Skeletal muscle tissue (tissue), 3 donors: ENCODE measurements at regions not wholly inside any gene's neighbourhood (a gene's known extent, or its start where the extent isn't known, plus 50 kb on each side); places are given as distances from the start of the nearest gene placed in this dataset.

Source experiments
- H3K27ac ChIP-seq: one replicate; pipeline ENCODE4 v1.7.0; 2013; ENCODE audit warnings: mild to moderate bottlenecking, low read depth, low read length, inconsistent platforms
- H3K27me3 ChIP-seq, 3 donors: one replicate each; pipeline ENCODE4 v1.7.0; 2013; ENCODE audit warnings: low read length in 3 of 3; ENCODE audit not compliant: control insufficient read depth in 3 of 3, insufficient read depth in 3 of 3
- H3K36me3 ChIP-seq, 3 donors: one replicate each; pipeline ENCODE4 v1.7.0; 2013; ENCODE audit warnings: low read length in 3 of 3; ENCODE audit not compliant: control insufficient read depth in 3 of 3, insufficient read depth in 3 of 3
- H3K4me1 ChIP-seq, 3 donors: one replicate each; pipeline ENCODE4 v1.7.0; 2013; ENCODE audit warnings: low read length in 3 of 3, mild to moderate bottlenecking in 3 of 3; ENCODE audit not compliant: control insufficient read depth in 3 of 3, insufficient read depth in 3 of 3
- H3K4me3 ChIP-seq, 3 donors: one replicate each; pipeline ENCODE4 v1.7.0; 2013; ENCODE audit warnings: low read length in 3 of 3
- H3K9ac ChIP-seq, 3 donors: one replicate each; pipeline ENCODE4 v1.7.0; 2013; ENCODE audit warnings: low read length in 3 of 3, mild to moderate bottlenecking in 3 of 3, moderate library complexity in 2 of 3, low read depth in 1 of 3
- H3K9me3 ChIP-seq, 3 donors: one replicate each; pipeline ENCODE4 v1.7.0; 2013; ENCODE audit warnings: low read length in 3 of 3; ENCODE audit not compliant: control insufficient read depth in 3 of 3
- donor health status: Osteomylitis.

DNA sequence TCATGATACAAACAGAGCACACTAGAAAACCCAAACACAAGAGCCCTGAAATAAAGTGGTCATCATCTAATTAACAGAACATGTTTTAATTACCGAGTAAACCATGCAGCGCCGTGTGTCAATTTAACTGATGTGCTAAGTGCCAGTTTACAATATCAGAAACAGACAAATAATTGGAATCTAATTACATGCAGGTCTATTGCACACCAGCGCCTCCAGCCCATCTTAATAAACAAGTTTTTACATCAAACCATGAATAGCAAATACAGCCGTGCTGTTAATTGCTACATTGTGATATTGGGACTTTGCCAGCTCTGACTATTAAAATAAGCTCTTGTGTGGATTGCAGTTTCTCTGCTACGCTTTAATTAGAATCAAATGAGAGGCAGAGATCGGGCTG lies 510.2 kb upstream of the MDFIC2 start:
- Histone ChIP-seq H3K9me3 (no peaks in the 10 kb centered on the region), H3K4me1 (no peaks in the 10 kb centered on the region), H3K27me3 (no peaks in the 10 kb centered on the region), H3K27ac (no peak overlapping the region), H3K4me3 (no peak overlapping the region), H3K9ac (no peak overlapping the region), H3K36me3 (no peaks in the 10 kb centered on the region)

DNA sequence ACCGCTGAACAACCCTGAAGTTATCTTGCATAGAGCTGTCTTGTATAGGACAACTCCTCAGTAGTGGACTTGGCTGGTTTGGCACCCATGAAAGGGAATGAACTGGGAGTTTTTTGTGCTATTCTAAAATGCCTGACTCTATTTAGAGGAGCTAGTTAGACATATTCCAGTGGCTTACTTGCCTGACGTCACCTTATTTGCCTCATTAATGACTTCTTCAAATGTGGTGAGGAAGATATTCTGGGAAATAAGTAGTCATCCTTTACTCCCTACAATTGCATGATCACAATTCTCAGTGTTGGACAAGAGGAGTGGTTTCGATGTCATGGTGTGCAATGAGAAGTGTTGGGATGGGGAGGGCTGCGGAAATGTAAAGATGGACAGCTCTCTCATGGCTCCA lies 509.2 kb upstream of the MDFIC2 start:
- Histone ChIP-seq H3K4me1 (no peaks in the 10 kb centered on the region), H3K36me3 (no peaks in the 10 kb centered on the region)

DNA sequence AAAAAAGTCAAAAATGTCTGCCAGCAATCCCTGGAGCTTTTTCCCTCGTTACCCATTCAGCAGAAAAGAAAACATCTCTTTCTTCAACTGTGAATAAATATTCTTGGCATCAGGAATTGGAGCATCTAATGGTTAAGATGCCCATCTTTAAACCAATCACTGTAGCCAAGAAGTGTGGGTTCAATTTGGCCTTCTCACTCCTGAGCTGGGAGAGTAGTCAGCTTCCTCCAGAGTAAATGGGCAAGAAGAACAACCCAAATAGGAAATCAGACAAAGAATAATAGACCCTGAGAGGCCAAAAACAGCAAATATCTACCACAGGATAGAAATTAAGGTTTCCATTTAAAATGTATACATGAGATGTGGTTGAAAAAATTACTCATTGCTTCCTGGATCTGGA lies 508.0 kb upstream of the MDFIC2 start:
- H3K9me3 ChIP-seq: peaks cover 0 to 2% (median 0%) of the 10 kb centered on the region in 3 donors
- no peaks in the 10 kb centered on the region for H3K36me3 ChIP-seq
- no peak overlapping the region for H3K27ac ChIP-seq
- no peaks in the 10 kb centered on the region for H3K27me3 ChIP-seq
- no peaks in the 10 kb centered on the region for H3K4me1 ChIP-seq
- H3K4me3 ChIP-seq: no peak overlapping the region
- no peak overlapping the region for H3K9ac ChIP-seq

More for the DNA sequence above, 509.2 kb upstream of the MDFIC2 start:
- Histone ChIP-seq H3K27ac (no peak overlapping the region), H3K9me3 (no peaks in the 10 kb centered on the region), H3K27me3 (no peaks in the 10 kb centered on the region), H3K4me3 (no peak overlapping the region), H3K9ac (no peak overlapping the region)

- peaks cover 0 to 2% (median 0%) of the 10 kb centered on the region in 3 donors for H3K9me3 ChIP-seq
- no peaks in the 10 kb centered on the region for H3K4me1 ChIP-seq
- H3K27ac ChIP-seq: no peak overlapping the region
- H3K4me3 ChIP-seq: no peak overlapping the region
- no peaks in the 10 kb centered on the region for H3K36me3 ChIP-seq
- no peak overlapping the region for H3K9ac ChIP-seq
- no peaks in the 10 kb centered on the region for H3K27me3 ChIP-seq
Measured at GRCh38 chr3:70818145-70818544, 505.7 kb upstream of the MDFIC2 start.

- H3K27ac ChIP-seq: no peak overlapping the region
- no peak overlapping the region for H3K4me3 ChIP-seq
- H3K27me3 ChIP-seq: no peaks in the 10 kb centered on the region
- peaks cover 0 to 2% (median 0%) of the 10 kb centered on the region in 3 donors for H3K9me3 ChIP-seq
- no peak overlapping the region for H3K9ac ChIP-seq
- H3K36me3 ChIP-seq: no peaks in the 10 kb centered on the region
- no peaks in the 10 kb centered on the region for H3K4me1 ChIP-seq
Measured at GRCh38 chr3:70816346-70816745, 503.9 kb upstream of the MDFIC2 start.

DNA sequence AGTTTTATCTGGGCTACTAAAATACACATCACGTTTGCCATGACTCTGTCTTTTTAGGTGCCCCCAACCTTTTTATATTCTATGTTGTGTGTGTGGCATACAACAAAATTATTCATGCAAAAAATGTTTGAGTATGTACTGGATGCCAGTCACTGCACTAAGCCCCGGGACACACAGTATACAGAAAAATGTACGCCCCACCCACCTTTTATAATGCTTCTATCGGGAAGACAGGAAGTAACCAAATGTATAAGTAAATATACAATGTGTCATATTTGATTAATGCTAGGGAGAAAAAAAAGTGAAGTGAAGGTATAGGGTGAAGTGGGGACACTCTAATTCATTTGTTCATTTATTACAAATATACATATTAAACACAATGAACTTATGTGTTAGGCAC lies 503.4 kb upstream of the MDFIC2 start:
- no peaks in the 10 kb centered on the region for H3K4me1 ChIP-seq
- no peak overlapping the region for H3K27ac ChIP-seq
- no peak overlapping the region for H3K9ac ChIP-seq
- no peak overlapping the region for H3K4me3 ChIP-seq
- H3K27me3 ChIP-seq: no peaks in the 10 kb centered on the region
- no peaks in the 10 kb centered on the region for H3K36me3 ChIP-seq
- H3K9me3 ChIP-seq: peaks cover 0 to 2% (median 0%) of the 10 kb centered on the region in 3 donors

GRCh38 chr3:70813311-70813710 lies 500.9 kb upstream of the MDFIC2 start:
- Histone ChIP-seq H3K27me3 (no peaks in the 10 kb centered on the region), H3K27ac (peak overlapping the region; percentile 16), H3K4me1 (no peaks in the 10 kb centered on the region), H3K9me3 (peaks cover 0 to 2% (median 0%) of the 10 kb centered on the region in 3 donors), H3K9ac (no peak overlapping the region), H3K36me3 (no peaks in the 10 kb centered on the region), H3K4me3 (no peak overlapping the region)

- no peak overlapping the region for H3K4me3 ChIP-seq
- no peak overlapping the region for H3K27ac ChIP-seq
- no peak overlapping the region for H3K9ac ChIP-seq
- peaks cover 0 to 2% (median 0%) of the 10 kb centered on the region in 3 donors for H3K9me3 ChIP-seq
- H3K4me1 ChIP-seq: no peaks in the 10 kb centered on the region
- H3K36me3 ChIP-seq: no peaks in the 10 kb centered on the region
- H3K27me3 ChIP-seq: no peaks in the 10 kb centered on the region
Measured at GRCh38 chr3:70811880-70812279, 499.4 kb upstream of the MDFIC2 start.

DNA sequence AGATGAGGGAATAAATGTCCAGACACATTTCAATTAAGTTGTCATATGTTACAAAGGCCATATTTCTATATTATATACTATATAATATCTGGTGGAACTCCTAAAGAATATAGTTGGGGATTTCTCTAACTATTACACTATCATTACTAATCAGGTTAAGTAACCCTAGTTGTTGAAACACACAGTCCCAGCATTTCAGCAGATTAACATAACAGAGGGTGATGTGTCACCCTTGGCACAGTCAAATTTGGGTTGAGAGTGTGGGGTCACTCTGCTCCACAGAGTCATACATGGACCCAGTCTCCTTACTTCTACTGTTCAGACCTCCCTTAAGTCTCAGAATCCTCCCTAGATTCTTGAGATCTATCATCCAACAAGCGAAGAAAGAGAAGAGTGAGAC lies 496.4 kb upstream of the MDFIC2 start:
- no peaks in the 10 kb centered on the region for H3K4me1 ChIP-seq
- no peak overlapping the region for H3K27ac ChIP-seq
- no peaks in the 10 kb centered on the region for H3K9me3 ChIP-seq
- H3K9ac ChIP-seq: no peak overlapping the region
- no peaks in the 10 kb centered on the region for H3K27me3 ChIP-seq
- no peaks in the 10 kb centered on the region for H3K36me3 ChIP-seq
- H3K4me3 ChIP-seq: no peak overlapping the region

GRCh38 chr3:70806556-70806955 lies 494.1 kb upstream of the MDFIC2 start:
- Histone ChIP-seq H3K36me3 (no peaks in the 10 kb centered on the region), H3K27me3 (no peaks in the 10 kb centered on the region), H3K27ac (no peak overlapping the region), H3K9me3 (no peaks in the 10 kb centered on the region), H3K4me1 (no peaks in the 10 kb centered on the region), H3K9ac (no peak overlapping the region), H3K4me3 (no peak overlapping the region)

GRCh38 chr3:70806021-70806420 lies 493.6 kb upstream of the MDFIC2 start:
- Histone ChIP-seq H3K36me3 (no peaks in the 10 kb centered on the region), H3K9ac (no peak overlapping the region), H3K4me3 (no peak overlapping the region), H3K27ac (no peak overlapping the region), H3K9me3 (no peaks in the 10 kb centered on the region), H3K27me3 (no peaks in the 10 kb centered on the region), H3K4me1 (no peaks in the 10 kb centered on the region)
